ENCODE measurements at regions not wholly inside any gene's neighbourhood (a gene's known extent, or its start where the extent isn't known, plus 50 kb on each side); places are given as distances from the start of the nearest gene placed in this dataset.

DNA sequence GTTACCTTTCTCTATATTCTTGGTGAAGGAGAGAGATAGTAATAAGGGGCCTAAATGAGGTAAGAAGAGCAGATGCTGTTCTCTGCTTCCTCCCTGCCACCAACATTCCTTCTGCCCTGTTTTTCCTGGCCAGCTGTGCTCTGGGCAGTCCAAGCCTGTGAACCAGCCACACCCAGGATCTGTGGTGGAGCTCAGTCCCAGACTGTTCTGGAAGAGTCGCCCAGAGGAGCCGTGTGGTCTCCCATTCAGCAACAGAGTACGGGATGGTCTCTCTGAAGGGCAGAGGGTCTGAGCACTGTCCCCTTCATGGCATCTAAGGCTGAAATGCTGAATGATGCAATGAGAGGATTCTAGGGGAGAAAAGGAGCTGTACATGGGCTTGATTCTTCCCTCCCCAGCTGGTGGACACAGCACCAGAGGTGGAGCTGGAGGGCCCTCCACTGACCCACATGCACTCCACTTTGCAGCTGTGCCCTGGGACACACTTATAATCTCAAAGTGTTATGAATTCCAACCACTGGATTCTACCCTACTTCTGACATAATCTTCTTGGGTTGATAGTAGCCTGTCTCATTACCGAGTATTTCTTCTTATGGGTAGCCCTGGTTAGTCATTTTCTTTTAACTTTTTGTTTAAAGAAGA, 70.8 kb upstream of the RPS23 start:
- POLR2A ChIA-PET (ENCODE audit: low non-redundant PET), result no interaction called here
- CTCF ChIA-PET, result interaction anchor here (0.6 to 0.9 kb wide), 2 partner anchors 16 to 416 kb away, joined by 3 read pairs; no protein-coding TSS in a partner anchor
- H3K27ac ChIP-seq, result no peak overlapping the region
- DNase-seq (ENCODE audit: low spot score), result no peak
- TF ChIP-seq, protein P1, sequence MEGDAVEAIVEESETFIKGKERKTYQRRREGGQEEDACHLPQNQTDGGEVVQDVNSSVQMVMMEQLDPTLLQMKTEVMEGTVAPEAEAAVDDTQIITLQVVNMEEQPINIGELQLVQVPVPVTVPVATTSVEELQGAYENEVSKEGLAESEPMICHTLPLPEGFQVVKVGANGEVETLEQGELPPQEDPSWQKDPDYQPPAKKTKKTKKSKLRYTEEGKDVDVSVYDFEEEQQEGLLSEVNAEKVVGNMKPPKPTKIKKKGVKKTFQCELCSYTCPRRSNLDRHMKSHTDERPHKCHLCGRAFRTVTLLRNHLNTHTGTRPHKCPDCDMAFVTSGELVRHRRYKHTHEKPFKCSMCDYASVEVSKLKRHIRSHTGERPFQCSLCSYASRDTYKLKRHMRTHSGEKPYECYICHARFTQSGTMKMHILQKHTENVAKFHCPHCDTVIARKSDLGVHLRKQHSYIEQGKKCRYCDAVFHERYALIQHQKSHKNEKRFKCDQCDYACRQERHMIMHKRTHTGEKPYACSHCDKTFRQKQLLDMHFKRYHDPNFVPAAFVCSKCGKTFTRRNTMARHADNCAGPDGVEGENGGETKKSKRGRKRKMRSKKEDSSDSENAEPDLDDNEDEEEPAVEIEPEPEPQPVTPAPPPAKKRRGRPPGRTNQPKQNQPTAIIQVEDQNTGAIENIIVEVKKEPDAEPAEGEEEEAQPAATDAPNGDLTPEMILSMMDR (conservative IDR thresholded peaks at IDR 0.05; ENCODE audit: low read depth), result no peak

DNA sequence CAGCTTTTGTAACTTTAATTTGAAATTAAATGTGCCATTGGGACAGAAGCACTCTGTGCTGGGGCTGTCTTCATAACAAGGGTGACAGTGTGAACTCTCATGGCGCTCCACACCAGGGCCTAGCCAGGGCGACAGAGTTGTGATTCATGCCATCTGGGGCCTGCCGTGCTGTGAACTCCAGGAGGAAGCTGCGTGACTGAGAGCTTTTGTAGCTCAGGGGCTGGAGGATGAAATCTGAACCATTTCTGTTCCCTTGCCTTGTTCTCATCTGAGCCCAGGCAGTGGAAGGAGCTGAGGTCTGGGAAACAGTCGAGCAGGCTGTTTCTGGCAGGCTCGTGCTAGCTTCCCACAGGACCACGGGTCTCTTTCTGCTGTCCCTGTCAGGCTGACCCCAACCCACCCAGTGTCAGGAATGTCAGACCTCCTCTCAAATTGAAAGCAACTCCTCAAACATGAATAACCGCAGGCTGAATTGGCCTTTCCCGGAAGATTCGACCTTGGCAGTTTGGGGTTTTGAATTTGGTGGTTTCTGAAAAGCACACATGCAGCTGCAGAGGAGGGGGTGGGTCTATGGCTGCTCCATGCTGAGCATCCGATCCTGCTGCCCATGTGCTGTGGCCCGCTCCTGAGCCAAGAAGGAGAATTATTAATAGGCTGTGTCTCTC, 69.2 kb upstream of the RPS23 start:
- ChIA-PET POLR2A (ENCODE audit: low non-redundant PET) (no interaction called here), CTCF (interaction anchor here (0.5 to 0.7 kb wide), 3 partner anchors 9 to 419 kb away, joined by 3 to 5 read pairs (median 3); no protein-coding TSS in a partner anchor)
- DNase-seq (ENCODE audit: low spot score), result no peak
- H3K27ac ChIP-seq, result no peak overlapping the region
- TF ChIP-seq, protein P1 (conservative IDR thresholded peaks at IDR 0.05; ENCODE audit: low read depth), result no peak

DNA sequence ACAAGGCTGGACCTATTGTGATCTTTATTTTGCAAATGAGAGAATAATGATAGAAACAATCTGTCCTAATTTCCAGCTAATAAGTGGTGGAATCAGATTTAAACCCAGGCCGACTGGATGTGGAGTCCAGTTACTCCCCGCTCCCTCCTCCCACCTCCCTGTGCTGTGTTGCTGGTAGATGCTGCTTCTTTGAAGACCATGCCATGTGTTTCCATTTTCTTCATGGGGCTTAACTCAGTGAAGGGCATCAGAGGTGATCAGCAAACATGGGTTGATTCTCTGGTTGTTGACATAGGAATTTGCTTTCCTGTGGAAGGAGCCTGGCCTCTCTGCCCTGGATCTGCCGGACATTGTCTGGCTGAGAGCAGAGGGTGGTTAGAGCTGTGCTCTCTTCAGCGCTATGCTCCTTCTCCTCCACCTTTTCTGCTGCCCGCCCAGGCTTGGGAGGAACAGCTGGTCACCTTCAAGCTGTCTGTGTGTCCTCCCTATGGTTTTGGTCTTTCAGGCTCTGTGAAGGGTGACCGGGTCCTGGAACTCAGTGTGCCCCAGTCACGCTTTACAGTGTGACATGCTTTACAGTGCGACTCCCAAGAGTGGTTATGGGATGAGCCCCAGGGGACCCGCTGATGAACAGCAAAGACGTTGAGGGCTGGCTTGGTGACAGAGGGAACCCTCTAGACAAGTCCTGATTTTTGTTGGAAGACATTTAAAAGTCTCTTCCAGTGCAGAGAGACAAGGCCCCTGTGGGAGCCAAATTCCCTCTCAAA, 68.4 kb upstream of the RPS23 start:
- CTCF ChIA-PET, result interaction anchor here (0.5 to 0.7 kb wide), 4 partner anchors 9 to 921 kb away, joined by 3 read pairs; no protein-coding TSS in a partner anchor
- TF ChIP-seq, protein P1 (conservative IDR thresholded peaks at IDR 0.05; ENCODE audit: low read depth), result no peak
- no peak overlapping the region for H3K27ac ChIP-seq
- no peak for DNase-seq (ENCODE audit: low spot score)
- POLR2A ChIA-PET (ENCODE audit: low non-redundant PET), result interaction anchor here (0.6 kb wide), 1 partner anchor 731 kb away, joined by 11 read pairs; the partner anchor contains the start of gene XRCC4

DNA sequence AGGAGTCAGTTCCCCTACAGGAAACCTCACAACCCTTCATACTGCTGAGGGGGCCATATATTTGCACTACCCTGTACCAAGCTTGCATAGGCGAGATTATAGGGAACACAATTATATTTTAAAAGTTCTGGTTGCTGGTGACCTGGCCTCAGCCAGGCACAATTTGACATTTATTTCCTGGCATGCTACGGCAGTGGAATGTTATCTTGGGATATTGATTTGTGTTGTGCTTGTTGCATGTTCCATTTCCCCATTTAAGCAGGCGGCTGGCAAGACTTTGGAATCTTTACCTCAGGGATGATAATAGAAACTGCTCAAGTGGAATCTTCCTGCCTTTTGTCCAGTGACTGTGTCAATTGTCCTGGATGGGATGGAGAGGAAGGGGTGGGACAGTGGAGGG, 67.0 kb upstream of the RPS23 start:
- ChIA-PET CTCF (no interaction called here), POLR2A (ENCODE audit: low non-redundant PET) (no interaction called here)
- TF ChIP-seq, protein P1 (conservative IDR thresholded peaks at IDR 0.05; ENCODE audit: low read depth), result no peak
- no peak for DNase-seq (ENCODE audit: low spot score)
- H3K27ac ChIP-seq, result no peak overlapping the region

DNA sequence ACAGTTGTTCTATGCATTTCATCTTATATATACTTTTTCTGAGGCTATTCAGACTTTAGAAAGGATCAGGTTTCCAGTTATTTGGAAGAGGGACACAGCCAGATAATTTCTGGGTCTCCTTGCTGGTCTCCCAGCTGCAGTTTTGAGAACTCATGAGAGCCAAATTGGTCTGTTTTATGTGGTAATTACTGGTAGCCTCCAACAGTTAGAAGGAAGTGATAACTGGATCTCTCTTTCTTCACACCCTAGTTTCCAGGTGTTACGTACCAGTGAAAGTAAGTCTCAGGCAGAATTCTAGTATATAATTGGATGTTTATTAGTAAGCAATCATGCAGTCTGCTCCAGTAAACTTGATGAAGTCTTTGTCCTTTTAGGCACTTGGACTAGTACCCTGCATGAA, 63.2 kb upstream of the RPS23 start:
- no peak for DNase-seq (ENCODE audit: low spot score)
- POLR2A ChIA-PET (ENCODE audit: low non-redundant PET), result no interaction called here
- TF ChIP-seq, protein P1 (conservative IDR thresholded peaks at IDR 0.05; ENCODE audit: low read depth), result no peak
- CTCF ChIA-PET, result no interaction called here
- no peak overlapping the region for H3K27ac ChIP-seq

DNA sequence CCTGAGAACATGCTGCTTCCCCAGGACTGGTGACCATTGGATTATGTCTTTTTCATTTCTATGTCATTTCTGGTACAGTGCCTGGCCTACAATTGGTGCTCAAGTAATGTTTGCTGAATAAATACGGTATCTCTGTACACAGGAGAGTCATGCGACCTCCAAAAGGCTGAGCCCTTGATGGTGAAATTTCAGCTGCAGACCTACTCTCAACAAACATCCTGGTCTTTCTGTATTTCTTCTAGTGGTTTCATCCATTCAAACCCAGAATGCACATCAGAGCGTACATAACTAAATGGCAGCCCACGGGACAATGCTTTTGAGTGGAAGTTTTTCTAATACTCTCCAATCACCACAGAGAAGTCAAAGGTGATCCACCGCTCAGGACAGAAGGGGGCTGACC, 62.6 kb upstream of the RPS23 start:
- H3K27ac ChIP-seq, result no peak overlapping the region
- CTCF ChIA-PET, result no interaction called here
- TF ChIP-seq, protein P1 (conservative IDR thresholded peaks at IDR 0.05; ENCODE audit: low read depth), result no peak
- DNase-seq (ENCODE audit: low spot score), result no peak
- POLR2A ChIA-PET (ENCODE audit: low non-redundant PET), result no interaction called here
